GM10266 (cell line): ENCODE measurements at regions not wholly inside any gene's neighbourhood (a gene's known extent, or its start where the extent isn't known, plus 50 kb on each side); places are given as distances from the start of the nearest gene placed in this dataset.

Experiments used
- DNase-seq: peaks from one replicate; pipeline ENCODE4 v3.0.0; 2012; ENCODE audit errors: extremely low spot score
- CTCF ChIP-seq: IDR thresholded peaks from 2 replicates; pipeline ENCODE4 v1.5.1; 2012; ENCODE audit warnings: mild to moderate bottlenecking, low read depth; ENCODE audit not compliant: control insufficient read depth, insufficient read depth; ENCODE audit errors: missing control alignments

GRCh38 chr3:182730675-182731042 is 62.6 kb upstream of the ATP11B start:
- TF ChIP-seq CTCF: no peak
- DNase-seq: no peak

GRCh38 chr3:182731764-182732163 is 61.5 kb upstream of the ATP11B start:
- no peak for TF ChIP-seq CTCF
- DNase-seq: no peak

GRCh38 chr3:182732232-182733015 is 60.9 kb upstream of the ATP11B start:
- peak; percentile 34 for TF ChIP-seq CTCF
- DNase-seq: peak; percentile 30

GRCh38 chr3:182735672-182736071 is 57.6 kb upstream of the ATP11B start:
- TF ChIP-seq CTCF: no peak
- DNase-seq: no peak

GRCh38 chr3:182737825-182738224 is 55.5 kb upstream of the ATP11B start:
- no peak for TF ChIP-seq CTCF
- DNase-seq: no peak

GRCh38 chr3:182738583-182739411 is 54.5 kb upstream of the ATP11B start:
- TF ChIP-seq CTCF: no peak
- DNase-seq: no peak

- no peak for DNase-seq
- no peak for TF ChIP-seq CTCF
These were observed 53.7 kb upstream of the ATP11B start for GRCh38 chr3:182739619-182740018.
